Hematopoietic multipotent progenitor cell treated with erythropoietin and hydrocortisone succinate and interleukin-3 and kit ligand, for 4 days (in vitro differentiated cells): ENCODE measurements at regions not wholly inside any gene's neighbourhood (a gene's known extent, or its start where the extent isn't known, plus 50 kb on each side); places are given as distances from the start of the nearest gene placed in this dataset.
"Not testable (repeated sequence)": the region's sequence is repeated elsewhere in the genome, so short reads cannot be mapped to it uniquely, and the experiment has no call there.

Experiments used
- DNase-seq: peaks from one replicate; pipeline ENCODE4 v3.0.0-alpha.2; 2015

DNA sequence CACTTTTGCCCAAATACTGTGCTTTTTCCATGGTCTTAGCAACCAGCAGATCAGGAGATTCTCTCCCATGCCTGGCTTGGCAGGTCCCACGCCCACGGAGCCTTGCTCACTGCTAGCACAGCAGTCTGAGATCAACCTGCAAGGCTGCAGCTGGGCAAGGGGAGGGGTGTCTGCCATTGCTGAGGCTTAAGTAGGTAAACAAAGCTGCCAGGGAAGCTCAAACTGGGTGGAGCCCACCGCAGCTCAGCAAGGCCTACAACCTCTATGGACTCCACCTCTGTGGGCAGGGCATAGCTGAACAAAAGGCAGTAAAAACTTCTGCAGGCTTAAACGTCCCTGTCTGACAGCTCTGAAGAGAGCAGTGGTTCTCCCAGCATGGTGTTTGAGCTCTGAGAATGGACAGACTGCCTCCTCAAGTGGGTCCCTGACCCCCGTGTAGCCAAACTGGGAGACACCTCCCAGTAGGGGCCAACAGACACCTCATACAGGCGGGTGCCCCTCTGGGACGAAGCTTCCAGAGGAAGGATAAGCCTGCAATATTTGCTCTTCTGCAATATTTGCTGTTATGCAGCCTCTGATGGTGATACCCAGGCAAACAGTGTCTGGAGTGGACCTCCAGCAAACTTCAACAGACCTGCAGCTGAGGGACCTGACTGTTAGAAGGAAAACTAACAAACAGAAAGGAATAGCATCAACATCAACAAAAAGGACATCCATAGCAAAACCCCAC is 132.8 kb upstream of the STARD13 start:
- DNase-seq, result not testable (repeated sequence)

DNA sequence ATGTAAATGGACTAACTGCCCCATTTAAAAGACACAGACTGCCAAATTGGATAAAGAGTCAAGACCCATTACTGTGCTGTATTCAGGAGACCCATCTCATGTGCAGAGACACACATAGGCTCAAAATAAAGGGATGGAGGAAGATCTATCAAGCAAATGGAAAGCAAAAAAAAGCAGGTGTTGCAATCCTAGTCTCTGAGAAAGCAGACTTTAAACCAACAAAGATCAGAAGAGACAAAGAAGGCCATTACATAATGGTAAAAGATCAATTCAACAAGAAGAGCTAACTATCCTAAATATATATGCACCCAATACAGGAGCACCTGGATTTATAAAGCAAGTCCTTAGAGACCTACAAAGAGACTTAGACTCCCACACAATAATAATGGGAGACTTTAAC is 134.6 kb upstream of the STARD13 start:
- not testable (repeated sequence) for DNase-seq

DNA sequence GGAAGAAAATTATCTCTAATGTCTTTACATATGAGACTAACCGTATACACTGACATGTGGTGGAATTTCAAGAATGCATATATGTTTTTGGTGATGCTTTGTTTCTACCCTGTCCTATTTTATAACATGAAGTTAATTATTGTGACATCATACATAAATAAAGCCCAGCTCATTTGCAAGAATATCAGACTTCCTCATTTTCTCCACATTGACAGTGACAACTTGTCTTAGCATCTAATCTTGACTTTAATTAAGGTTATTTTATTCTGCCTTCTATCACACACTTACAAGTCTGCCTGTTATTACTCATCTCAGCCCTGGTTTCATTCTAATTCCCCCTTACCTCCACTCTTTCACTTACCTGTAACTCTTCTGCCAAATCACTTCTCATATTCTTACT is 140.6 kb upstream of the STARD13 start:
- DNase-seq, result peak; percentile 46

DNA sequence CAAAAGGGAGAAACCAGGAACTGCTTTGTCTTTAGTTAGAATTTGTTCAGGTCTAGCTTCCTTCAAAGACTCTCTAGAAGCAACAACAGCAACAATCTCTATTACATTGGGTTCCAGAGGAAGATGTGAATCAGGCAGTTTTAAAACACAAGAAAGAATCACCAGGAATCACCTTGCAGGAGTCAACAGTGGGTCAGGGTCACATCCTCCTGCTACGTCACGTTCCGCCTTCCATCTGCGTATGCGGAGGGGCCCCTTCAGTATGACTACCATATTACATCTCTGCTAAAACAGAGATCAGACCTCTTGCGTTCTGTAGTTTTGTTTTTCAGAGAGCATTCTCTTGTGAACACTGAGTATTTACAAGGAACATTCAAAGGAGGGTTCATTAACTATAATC is 147.8 kb upstream of the STARD13 start:
- DNase-seq, result no peak

DNA sequence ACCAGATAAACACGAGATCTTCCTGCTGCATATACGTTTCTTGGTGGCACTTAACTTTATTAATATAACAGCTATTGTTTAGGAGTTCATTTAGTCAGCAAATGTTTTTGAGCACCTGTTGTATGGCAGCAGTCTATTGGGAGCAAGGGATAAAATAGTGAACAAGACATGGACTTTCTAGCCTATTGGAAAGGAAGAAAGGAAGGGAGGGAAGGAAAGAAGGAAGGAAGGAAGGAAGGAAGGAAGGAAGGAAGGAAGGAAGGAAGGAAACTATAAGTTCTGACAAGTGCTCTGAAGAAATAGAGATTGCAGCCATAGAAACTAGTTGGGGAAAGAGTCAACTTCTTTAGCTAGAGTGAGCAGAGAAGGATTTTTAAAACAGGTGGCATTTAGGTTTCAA is 149.1 kb upstream of the STARD13 start:
- no peak for DNase-seq

DNA sequence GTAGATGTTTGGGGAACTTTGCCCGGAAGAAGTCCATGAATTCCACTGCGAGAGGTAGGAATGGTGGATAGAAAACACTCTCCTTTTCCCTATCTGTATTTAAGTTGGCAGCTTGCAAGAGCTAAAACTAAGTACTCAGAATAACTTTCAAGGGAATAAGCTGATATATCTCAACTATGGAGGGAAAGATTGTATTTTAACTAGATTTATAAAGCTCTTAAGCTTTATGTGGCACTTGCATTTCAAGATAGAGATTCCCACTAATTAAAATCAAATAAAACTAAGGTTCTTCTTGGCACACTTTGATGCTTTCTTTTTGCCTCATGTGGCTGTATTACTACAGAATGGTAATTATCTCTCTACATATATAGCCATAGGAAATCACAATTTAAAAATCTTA is 149.7 kb upstream of the STARD13 start:
- no peak for DNase-seq

DNA sequence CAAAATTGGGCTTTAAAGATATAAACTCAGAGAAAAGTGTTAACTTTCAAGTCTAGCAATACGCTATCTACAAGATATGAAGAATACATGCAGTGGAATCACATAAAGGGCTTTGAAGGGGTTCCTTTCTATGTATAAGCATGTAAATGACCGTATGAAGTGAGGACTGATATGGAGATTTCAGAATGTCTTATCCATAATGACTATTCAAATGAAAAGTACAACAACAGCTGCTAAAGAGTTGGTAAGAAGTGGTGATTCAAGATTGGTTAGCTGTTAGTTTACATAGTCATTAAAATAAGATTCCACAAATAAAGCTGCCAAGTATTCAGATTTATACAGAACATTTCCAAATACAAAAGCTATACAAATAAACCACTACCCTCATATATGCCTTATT is 153.4 kb upstream of the STARD13 start:
- DNase-seq, result no peak

DNA sequence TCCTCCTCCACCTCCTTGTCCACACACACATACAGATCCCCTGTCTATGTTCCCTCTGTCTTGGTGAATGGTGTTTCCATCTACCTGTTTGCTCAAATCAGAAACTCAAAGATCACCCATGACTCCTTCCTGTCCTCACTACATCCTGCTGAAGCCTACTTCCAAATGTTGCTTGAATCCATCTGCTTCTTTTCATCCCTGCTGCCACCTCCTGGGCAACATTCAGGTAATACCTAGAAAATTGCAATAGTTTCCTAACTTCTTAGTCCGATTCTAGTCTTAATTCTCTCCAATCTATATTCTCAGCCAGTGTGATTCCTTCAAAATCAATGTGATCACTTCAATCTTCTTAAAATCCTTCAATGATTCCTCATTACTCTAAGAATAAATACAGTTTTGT is 155.5 kb upstream of the STARD13 start:
- DNase-seq, result peak; percentile 56

DNA sequence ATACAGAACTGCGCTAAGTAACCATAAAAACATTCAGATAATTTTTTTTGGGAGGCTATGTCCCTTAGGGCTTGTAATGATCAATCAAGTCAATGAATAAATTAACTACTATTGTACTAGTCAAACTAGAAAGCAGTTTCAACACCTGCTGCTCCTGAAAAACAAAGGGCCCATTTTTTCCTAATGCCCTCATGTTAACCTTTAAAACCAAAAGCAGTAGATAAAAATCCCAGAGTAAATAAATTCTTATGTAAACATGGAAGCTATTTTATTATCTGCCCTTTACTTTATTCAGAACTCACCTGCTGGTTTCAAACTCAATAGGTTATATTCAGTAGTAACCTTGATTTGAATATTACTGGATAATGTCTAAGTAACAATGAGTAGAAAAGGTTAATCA is 159.5 kb upstream of the STARD13 start:
- DNase-seq, result no peak

DNA sequence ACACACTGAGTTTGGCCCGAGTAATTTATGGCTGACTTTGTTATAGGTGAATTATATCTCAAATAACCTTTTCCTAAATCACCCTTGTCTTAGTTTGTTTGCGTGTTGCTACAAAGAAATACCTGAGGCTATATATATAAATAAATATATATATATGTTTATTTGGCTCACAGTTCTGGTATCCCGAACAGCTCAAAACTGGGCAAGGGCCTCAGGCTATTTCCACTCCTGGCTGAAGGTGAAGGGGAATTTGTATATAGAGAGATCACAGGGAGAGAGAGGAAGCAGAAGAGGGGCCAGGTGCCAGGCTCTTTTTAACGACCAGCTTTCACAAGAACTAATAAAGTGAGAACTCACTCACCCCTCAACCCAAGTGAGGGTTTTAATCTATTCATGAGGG is 159.9 kb upstream of the STARD13 start:
- no peak for DNase-seq

DNA sequence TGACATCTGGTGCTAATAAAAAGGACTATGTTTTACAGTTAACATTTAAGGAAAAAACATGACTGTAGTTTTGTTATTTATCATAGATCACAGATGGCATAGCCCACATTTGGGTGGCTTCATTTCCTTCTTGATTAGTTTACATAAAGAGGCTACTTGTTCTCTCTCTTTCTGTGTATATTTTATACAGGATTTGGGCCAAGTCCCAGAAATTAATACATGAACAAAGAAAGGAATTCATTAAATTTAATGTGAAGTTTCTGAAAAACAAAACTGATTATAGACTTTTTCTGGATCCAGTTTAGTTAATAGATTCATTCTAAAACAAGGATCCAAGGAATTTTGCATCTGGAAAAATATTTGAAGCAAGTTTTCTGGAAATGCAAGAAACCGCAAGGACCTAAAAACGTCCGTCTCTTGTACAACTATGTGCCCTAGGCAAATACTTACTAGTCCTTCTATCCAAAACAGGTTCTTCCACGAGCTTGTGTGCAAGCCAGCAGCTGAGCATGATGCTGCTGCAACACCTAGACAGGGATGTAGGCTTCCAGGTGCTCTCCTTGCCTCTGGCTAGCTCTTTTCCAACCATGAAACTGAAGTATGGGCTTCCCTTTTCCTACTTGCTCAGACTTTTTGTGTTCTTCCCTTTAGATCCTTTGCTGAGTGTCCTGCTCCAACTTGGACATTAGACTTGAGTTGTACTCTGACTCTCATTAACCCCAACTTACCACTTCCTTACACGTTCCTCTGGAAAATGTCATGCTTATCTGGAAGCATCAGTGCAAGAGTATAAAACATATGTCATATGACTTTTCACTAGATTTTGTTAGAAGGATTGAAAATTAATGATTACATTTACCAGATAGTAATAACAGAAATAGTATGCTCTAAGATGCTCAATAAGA is 161.5 kb upstream of the STARD13 start:
- DNase-seq, result peak; percentile 10

DNA sequence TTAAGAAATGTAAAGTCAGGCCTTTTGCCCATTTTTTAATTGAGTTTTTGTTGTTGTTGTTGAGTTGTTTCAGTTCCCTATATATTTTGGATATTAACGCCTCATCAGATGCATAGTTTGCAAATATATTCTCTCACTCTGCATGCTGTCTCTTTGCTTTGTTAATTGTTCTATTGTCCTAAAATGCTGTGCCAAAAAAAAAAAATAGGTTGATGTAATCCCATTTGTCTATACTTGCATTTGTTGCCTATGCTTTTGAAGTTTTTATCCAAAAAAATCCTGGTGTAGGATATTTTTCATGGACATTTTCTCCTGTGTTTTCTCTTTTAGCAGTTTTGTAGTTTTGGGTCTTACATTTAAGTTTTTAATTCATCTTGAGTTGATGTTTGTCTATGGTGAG is 163.3 kb upstream of the STARD13 start:
- DNase-seq, result no peak

DNA sequence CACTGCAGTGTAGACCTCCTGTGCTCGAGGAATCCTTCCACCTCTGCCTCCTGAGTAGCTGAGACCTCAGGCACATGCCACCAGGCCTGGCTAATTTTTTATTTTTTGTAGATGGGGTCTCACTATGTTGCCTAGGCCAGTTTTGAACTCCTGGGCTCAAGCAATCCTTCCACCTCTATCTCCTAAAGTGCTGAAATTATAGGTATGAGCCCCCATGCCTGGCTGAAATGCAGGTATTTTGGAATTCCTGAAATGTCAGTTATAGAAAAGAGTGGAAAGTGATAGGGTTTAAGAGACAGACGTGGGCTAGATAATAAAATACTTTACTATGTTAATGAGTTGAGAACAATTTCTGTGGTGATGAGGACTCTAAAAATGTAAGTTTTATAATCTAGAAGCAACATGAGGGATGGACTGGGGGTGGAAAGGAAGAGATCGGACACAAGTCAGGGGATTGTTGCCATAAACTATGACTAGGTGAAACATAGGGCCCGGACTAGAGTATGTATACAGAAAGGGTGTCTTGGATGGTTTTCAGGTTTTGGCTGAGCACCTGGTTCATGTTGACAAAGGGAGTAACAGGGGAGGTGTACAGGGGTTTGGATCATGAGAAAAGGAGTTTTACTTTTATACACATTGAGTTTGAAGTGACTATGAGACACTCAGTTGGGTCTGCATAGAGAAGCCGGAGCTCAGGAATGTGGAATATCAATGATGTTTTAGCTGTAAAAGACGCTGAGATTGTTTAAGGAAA is 165.6 kb upstream of the STARD13 start:
- DNase-seq, result no peak

DNA sequence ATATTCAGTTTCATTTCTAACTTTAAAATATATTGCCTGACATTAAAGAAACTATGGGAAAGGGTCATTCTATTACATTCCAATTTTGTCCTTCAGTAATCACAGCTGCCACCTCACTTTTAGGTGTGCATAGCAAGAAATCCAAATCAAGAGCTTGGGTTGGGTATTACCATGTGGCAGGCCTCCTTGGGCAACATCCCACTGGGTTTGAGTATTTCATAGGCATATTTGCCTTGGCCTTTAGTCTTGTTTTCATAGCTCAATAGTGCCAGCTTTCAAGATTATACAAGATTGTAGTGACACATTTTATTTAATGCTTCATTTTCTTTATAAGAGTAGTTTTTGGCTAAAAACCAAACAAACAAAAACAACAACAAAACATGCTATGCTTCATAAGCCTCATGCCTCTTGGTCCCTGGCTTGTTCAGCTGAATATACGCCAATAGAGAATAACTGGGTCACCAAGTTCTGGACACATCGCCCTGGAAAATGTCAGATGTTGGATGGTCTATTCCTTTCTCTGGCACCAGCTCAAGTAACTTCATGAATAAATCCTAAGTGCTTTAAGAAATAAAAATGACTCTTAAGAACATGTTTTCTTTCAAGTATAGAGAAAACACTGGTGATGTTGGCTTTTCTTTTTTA is 167.4 kb upstream of the STARD13 start:
- DNase-seq, result no peak

DNA sequence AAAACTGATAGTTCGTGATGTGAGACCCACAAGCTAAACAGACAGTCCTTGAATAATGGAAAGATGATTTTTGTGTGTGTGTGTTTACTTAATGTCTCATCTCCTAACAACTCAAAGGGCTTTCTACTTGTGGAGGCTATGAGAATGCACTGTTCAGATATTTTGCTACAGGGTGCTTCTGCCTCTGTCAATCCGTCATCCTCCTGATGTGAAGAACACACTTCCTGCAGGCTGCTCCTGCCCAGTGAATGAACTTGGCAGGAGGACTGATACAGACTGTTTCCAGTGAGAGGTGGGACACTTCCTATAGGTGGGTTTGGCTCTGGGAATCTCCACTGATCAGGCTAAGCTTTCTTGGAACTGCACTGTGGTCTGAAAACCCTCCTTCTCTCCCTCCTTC is 168.4 kb upstream of the STARD13 start:
- no peak for DNase-seq

DNA sequence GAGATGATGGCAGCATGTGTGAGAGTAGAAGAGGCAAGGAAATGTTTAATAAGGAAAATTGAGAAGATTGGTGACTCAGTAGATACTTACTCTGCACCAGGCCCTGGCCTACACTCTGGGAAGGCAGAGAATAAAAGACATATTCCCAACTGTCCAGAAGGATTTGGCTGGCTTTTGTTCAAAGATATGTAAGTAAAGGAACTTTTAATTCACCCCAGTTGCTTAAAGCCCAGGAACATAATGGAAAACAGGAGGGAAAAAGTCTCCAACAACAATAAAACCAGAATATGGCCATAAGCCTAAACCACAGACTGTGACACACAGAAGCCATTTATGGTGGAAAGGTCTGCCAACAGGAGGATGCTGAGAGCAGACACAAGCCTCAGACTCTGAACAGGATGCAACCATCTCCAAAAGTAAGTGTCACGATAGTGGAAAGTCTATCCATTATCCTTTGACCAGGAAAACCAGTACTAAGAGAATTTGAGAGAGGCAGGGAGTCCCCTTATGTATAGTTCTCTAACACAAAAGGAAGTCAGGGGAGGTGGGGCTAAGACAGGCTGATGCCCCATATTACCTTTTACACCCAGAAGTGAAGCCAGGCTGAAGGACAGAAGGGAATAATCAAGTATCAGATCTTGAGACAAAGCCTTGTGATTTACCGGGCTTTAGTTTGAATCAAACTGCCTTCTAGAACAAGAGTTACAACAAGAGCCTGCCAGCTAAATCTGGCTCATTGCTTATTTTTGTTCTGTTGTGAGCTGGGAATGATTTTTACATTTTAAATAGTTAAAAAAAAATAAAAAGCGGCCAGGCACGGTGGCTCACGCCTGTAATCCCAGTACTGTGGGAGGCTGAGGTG is 169.5 kb upstream of the STARD13 start:
- no peak for DNase-seq

DNA sequence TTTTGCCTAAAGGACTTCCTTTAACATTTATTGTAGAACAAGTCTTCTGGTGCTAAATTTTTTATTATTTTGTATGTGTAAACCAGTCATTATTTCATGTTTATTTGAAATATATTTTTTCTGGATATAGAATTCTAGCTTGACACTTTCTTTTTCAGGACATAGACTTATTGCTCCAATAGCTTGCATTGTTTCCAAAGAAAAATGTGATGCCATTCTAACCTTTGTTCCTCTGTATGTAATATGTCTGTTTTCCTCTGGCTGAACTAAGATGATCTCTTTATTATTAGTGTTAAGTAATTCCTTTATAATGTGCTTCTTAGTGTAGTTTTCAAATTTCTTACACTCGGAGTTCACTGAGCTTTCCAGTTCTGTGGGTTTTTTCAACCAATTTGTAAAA is 174.1 kb upstream of the STARD13 start:
- DNase-seq, result no peak

DNA sequence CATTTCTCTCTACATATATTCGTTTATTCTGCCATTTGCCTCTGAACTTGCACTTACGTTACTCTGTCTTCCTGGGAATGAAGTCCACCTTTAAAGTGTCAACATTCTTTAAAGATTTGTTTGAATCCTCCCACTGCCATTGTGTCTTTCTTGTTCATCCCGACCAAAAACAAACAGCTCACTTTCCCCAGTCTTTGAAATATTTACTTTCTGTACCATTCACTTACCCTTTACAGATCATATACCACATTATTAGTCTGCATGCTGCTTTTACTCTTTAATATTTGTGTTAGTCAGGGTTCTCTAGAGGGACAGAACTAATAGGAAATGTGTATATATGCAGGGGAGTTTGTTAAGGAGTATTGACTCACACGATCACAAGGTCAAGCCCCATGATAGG is 176.6 kb upstream of the STARD13 start:
- no peak for DNase-seq

DNA sequence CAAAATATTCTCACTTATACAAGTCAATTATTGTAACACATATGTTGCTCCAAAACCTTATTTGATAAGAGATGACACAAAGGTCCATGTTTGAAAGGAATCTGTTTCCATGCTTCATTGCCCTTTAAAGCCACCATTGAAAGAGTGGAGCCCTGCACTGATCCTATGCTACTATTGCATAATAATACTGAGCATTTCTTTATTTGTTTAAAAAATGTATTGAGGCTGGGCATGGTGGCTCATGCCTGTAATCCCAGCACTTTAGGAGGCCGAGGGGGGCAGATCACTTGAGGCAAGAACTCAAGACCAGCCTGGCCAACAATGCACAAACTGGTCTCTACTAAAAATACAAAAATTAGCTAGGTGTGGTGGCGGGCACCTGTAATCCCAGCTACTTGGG is 178.8 kb upstream of the STARD13 start:
- no peak for DNase-seq

DNA sequence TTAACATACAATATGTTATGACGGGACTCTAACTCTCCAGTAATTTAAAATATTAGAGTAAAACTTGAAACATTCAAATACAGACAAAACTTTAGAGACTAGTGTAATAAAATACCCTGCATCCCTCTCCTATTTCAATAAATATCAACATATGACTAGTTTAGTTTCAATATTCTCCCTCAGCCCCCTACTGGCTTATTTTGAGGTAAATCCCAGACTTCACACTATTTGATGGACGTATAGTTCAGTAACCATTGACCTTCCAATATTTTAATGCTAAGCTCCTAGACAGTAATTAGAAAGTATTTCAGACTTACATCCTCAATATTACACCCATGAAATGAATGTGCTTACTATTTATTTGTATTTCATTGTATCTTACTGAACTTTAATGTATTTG is 180.7 kb upstream of the STARD13 start:
- peak; percentile 8 for DNase-seq

DNA sequence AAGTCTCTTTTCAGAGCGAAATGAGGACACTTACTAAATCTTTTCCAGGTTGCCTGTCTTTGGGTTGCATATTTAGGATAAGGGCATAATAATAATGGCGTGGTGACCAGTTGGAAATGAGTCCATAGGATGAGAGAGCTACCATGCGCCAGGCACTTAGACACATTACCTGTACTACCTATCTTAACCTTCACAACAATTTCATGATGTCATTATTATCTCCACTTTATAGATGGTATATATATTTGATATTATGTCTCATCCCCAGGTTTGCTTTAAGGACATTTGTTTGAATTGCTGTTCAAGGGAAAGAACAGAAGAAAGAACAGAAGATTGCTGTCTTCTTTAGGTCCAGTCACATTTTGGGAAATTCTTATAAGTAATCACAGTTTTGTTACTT is 182.0 kb upstream of the STARD13 start:
- DNase-seq, result no peak

DNA sequence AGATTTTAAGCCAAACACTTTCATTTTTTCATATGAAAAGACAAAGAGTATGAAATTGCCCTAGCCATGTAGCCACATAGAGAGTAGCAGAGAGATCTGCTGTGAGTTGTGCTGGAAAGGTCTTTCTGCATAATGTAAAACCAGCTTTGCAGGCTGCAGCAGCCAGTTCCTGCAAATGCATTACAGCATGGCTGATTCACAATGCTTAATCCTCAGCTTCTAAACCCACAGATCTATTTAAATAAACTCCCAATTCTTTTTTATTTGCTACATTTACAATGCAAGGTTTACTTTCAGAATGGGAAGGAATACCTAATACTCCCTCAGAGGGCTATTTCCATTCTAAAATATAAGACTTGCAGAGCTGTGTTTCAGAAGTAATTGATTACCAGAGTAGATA is 185.6 kb upstream of the STARD13 start:
- DNase-seq, result no peak
